ENCODE measurements at regions not wholly inside any gene's neighbourhood (a gene's known extent, or its start where the extent isn't known, plus 50 kb on each side); places are given as distances from the start of the nearest gene placed in this dataset.
"Not testable (repeated sequence)": the region's sequence is repeated elsewhere in the genome, so short reads cannot be mapped to it uniquely, and the experiment has no call there.

DNA sequence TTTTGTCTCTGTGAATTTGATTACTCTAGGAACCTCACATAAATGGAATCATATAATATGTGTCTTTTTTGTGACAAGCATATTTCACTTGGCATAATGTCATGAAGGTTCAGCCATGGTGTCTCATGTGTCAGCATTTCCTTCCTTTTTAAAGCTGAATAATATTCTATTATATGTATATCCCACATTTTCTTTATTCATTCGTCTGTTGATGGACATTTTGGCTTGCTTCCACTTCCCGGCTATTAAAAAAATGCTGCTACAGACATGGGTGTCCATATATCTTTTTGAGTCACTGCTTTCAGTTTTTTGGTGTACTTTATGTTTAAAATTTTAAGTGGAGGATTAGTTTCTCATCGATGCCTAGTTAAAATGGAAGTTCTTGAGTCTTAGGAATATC is 59.8 kb upstream of the C5orf63 start:
- DNase-seq (ENCODE audit: low spot score), result no peak

DNA sequence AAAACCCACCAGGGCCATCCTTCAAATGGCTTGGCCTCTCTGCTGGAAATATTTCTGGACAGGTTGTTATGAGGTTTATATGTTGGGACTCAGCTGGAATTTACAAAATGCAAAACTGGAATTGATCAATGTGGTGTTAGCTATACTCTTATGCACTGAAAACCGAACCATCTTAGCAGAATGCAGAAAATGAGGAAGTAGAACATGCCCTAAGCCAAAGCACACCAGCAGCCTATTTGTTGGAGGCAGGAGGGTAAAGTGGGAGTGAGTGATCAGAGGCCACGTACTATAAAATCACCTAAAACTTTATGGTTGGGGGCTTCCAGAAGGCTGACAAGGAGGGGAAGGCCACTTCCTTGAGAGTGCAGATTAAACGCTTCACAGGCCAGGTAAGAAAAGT is 63.6 kb upstream of the C5orf63 start:
- no peak for DNase-seq (ENCODE audit: low spot score)

DNA sequence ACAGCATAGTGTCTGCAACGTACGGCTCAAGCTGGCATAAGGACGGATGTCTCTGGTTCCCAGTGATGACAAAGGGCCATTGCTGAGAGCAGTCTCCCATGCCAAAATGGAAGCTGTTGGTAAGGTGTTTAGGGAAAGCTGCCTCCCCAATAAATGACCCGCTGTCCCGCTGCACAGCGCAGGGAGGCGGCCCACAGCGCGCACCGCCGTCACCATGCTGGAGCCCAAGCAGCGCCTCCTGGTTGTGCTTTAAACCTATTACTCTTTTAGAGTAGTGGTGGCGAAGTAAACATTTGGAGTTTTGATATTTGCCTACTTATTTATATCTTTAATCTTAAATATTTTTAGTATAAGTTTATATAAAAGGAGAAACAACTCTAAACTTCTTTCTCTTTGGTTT is 70.4 kb upstream of the C5orf63 start:
- no peak for DNase-seq (ENCODE audit: low spot score)

DNA sequence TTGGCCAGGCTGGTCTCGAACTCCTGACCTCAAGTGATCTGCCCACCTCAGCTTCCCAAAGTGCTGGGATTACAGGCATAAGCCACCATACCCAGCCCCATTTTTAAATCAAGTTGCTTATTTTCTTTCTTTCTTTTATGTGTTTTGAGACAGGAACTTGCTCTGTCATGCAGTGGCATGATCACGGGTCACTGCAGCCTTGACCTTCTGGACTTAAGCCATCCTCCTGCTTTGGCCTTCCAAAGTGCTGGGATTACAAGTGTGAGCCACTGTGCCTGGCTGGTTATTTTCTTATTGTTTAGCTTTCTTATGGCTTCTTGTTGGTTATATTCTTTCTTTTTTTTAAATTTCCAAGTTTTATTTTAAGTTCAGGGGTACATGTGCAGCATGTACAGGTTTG is 79.7 kb upstream of the C5orf63 start:
- no peak for DNase-seq (ENCODE audit: low spot score)

DNA sequence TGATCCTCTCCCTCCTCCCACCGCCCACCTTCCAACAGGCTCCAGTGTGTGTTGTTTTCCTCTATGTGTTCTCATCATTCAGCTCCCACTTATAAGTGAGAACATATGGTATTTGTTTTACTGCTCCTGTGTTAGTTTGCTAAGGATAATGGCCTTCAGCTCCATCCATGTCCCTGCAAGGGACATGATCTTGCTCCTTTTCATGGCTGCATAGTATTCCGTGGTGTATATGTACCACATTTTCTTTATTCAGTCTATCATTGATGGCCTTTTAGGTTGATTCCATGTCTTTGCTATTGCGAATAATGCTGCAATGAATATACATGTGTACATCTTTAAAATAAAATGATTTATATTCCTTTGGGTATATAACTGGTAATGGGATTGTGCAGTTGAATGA is 80.2 kb upstream of the C5orf63 start:
- no peak for DNase-seq (ENCODE audit: low spot score)

DNA sequence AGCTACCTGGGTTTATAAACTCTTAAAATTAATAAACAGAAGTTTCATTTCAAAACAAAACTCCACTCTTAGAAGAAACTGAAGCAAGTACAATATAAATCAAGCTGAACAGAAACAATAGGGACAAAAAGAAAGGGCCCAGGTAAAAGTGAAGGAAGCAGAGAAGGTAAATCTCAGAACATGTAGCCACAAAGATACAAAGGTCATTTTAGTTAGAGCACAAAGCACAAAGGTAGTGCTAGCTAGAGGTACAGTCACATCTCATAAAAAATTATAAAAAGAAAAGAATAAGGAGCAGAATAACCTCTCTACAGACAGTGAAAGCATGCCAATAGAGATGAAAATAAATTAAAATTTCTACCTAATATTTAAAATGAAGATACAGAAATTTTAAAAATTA is 90.4 kb upstream of the C5orf63 start:
- DNase-seq (ENCODE audit: low spot score), result no peak

DNA sequence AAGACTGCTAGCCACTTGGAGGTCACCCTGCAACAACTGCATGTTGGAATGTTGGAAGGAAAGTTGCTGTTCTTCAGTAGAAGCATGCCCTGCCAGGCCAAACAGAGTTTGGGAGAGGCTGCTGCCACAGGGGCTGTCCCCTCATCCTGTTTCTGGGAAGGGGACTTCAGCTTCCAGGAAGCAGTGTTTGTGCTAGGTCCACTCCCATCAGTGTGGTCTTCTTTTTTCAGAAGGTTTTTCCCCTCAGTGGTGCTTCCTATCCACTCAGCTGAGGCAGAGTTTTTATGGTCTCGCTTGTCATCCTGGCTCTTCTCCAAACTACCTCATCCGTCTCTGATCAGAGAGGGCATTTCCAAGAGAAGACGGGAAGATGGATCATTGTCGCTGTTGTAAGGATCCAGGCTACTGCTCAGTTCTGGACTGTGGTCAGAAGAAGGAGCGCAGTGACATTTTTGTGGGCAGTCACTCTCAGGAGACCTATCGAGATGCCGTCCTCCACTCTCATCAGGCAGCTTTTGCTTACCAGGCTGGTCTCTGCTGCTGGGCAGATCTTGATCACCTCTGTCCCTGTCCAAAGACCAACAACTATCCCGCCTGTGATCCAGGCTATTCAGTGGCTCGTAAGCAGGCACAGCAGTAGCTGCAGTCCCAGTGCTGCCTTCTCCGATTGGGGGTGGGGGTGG is 97.8 kb upstream of the C5orf63 start:
- DNase-seq (ENCODE audit: low spot score), result no peak

DNA sequence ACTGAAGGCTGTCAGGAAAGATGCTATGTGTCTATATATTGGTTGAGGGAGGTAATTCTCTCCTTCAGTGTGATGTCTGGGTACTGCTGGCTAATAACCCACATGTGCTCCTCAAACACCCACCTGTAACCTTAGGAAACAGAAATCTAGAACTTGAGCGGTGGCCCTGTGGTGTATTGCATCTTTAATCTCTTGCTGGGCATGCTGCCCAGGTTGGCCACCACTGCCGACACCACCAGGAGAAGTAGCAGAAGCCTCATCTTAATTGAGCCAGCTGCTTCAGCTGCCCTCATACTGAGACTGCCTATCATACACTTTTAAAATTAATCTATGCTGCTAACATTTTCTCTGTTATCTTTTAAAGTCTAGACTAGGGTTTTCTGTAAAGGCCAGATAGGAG is 103.5 kb upstream of the C5orf63 start:
- DNase-seq (ENCODE audit: low spot score), result no peak

DNA sequence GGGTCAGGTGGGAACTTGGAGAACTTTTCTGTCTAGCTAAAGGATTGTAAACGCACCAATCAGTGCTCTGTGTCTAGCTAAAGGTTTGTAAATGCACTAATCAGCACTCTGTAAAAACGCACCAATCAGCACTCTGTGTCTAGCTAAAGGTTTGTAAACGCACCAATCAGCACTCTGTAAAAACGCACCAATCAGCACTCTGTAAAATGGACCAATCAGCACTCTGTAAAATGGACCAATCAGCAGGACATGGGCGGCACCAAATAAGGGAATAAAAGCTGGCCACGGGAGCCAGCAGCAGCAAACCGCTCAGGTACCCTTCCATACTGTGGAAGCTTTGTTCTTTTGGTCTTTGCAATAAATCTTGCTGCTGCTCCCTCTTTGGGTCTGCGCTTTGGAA is 108.0 kb upstream of the MEGF10 start:
- DNase-seq (ENCODE audit: low spot score), result not testable (repeated sequence)

DNA sequence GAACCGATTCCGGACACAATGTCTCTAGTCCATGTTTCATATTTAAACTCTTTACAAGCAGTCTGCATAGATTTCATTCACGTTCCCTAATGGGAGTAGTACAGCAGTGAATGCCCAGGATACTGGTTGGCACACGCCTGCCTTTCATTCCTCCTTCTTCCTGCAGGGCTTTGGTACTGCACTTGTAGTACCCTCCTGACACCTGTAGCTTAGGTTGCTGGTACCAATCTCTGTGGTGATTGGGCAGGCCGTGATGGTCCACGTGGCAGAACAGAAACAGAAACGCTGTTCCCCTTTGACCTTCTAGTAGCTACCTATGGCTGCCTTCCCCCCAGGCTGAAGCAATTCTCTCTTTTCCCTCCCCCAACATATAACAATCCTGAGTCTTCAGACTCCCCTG is 107.3 kb upstream of the MEGF10 start:
- no peak for DNase-seq (ENCODE audit: low spot score)

DNA sequence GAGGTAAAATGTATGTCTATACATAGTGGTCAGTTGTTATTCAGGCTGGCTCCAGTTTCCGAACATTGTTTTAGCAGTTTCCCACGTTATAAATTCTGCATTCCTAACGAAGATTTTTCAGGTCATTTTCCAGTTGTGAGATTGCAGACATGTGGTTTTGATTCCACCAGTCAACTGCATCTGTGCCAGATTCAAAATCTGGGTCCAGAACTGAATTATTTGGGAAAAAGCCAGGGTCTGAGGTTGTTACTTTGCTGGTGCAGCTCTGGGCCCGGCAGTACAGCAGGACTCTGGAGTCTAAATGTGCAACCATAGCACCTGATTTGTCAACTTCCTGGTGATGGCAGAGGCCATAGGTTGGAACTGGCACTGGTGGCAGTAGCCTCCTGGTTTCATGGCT is 105.7 kb upstream of the MEGF10 start:
- DNase-seq (ENCODE audit: low spot score), result no peak

DNA sequence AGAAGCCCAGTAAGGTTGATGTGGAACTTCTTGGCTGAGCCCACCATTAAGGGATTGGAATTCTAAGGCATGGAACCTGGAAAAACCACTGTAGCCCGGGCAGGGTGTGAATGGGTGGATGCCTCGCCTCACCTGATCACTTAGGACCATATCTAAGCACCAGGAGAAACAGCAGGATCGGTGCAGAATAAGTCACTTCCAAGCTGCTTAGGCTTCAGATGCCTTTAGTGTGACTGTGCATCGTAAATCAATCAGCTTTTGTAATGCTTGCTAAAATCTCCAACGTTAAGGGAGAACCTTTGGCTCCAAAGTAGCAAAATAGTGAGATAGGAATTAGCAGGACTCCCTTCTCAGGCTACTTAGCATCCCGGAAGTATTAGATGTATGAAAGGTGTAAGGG is 103.9 kb upstream of the MEGF10 start:
- peak; percentile 28 for DNase-seq (ENCODE audit: low spot score)

DNA sequence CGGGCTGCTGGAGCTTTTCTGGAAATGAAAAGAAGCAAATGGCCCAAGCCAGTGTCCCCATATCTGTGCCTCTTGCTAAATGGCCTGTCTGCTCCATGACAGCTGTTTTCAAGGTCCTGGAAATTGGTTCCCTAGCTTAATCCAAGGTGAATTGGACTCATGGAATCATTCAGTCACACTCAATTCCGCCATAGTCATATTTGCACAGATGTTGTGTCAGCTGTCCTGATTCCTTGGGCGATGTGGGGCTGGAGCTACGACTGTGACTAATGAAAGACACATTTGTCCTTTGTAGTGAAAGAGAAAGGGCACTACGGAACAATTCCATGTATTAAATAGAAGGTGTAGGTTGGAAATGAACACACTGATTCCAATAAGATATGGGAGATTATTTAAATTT is 102.9 kb upstream of the MEGF10 start:
- no peak for DNase-seq (ENCODE audit: low spot score)

DNA sequence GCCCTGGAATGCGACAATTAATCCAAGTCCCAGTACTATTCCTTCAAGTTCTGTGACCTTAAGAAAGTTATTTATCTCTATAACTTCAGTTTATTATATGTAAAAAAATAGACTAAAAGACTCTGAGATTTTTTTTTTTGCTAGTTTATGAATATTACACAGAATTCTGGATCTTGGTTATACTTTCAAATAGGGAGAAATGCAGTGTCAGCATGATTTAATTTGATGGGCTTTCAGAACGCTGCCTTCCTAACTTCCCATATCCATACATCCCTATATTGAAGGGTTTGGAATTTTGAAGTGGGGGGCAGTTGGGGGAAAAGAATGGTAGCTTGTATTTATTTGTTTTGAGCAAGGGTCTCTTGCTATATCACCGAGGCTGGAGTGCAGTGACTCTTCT is 98.4 kb upstream of the MEGF10 start:
- DNase-seq (ENCODE audit: low spot score), result no peak

DNA sequence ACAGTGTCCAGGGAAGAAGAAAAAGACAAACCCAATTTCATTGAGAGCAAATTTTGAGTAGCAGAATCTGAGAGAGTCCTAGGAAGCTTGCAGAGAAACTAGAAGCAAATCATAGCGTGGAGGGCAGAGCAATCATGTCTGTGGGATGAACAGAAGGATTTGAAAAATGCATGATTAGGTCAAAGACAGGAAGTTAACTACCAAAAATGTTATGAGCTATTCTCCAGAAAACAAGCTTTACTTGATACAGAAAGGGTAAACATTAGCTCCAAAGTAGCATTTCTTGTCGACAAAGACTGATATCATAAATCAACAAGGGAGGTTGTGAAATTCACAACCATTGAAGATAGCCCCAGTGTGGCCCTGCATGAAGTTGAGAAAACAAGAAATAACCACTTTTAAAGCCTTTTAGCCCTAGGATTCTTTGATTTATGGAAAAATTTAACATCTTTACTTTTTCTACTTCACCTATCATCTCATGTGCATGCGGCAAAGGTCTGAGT is 97.7 kb upstream of the MEGF10 start:
- no peak for DNase-seq (ENCODE audit: low spot score)

DNA sequence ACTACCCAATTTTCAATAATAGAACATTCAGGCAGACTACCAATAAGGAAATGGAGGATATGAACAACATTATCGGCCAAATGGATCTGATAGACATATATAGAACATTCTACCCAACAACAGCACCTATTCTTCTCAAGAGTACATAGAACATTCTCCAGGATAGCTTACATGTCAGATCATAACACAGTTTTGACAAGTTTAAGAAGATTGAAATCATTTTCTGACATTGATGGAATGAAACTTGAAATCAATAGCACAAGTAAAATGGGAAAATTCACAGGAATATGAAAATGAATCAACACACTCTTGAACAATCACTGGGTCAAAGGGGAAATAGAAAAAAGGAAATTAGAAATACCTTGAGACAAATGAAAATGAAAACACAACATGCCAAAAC is 94.6 kb upstream of the MEGF10 start:
- DNase-seq (ENCODE audit: low spot score), result no peak

DNA sequence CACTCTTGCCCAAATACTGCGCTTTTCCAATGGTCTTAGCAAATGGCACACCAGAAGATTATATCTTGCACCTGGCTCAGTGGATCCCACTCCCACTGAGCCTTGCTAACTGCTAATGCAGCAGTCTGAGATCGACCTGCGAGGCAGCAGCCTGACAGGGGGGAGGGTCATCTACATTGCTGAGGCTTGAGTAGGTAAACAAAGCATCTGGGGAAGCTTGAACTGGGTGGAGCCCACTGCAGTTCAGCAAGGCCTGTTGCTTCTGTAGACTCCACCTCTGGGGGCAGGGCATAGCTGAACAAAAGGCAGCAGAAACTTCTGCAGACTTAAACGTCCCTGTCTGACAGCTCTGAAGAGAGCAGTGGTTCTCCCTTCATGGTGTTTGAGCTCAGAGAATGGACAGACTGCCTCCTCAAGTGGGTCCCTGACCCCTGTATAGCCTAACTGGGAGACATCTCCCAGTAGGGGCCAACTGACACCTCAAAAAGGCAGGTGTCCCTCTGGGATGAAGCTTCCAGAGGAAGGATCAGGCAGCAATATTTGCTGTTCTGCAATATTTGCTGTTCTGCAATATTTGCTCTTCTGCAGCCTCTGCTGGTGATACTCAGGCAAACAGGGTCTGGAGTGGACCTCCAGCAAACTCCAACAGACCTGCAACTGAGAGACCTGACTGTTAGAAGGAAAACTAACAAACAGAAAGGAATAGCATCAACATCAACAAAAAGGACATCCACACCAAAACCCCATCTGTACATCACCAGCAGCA is 93.0 kb upstream of the MEGF10 start:
- not testable (repeated sequence) for DNase-seq (ENCODE audit: low spot score)

DNA sequence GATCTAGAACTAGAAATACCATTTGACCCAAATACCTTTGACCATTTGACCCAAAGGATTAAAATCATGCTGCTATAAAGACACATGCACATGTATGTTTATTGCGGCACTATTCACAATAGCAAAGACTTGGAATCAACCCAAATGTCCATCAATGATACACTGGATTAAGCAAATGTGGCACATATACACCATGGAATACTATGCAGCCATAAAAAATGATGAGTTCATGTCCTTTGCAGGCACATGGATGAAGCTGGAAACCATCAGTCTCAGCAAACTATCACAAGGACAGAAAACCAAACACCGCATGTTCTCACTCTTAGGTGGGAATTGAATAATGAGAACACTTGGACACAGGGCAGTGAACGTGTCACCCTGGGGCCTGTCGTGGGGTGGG is 87.9 kb upstream of the MEGF10 start:
- DNase-seq (ENCODE audit: low spot score), result not testable (repeated sequence)

DNA sequence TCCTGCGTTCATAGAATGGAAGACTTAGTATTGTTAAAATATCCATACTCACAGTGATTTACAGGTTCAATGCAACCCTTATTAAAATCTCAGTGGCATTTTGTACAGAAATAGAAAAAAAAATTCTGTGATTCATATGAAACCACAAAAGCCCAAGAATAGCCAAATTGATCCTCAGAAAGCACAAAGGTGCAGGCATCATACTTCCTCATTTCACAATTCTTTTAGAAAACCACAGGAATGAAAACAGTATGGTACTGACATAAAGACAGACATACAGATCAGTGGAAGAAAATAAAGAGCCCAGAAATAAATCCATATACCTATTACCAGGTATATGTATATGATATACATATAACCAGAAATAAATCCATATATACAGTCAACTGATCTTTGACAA is 86.8 kb upstream of the MEGF10 start:
- peak; percentile 41 for DNase-seq (ENCODE audit: low spot score)

DNA sequence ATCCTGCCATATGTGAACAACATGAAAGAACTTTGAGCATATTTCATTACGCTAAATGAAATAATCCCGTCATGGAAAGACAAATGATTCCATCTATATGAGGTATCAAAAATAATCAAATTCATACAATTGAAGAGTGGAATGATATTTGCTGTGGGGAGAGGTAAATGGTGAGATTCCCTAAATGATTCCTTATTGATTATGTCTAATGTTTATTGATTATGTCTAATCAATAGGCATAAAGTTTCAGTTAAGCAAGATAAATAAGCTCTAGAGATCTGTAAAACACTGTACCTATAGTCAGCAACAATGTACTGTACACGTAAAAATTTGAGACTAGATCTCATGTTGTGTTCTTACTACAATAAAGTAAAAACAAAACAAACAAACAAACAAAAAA is 85.4 kb upstream of the MEGF10 start:
- no peak for DNase-seq (ENCODE audit: low spot score)

DNA sequence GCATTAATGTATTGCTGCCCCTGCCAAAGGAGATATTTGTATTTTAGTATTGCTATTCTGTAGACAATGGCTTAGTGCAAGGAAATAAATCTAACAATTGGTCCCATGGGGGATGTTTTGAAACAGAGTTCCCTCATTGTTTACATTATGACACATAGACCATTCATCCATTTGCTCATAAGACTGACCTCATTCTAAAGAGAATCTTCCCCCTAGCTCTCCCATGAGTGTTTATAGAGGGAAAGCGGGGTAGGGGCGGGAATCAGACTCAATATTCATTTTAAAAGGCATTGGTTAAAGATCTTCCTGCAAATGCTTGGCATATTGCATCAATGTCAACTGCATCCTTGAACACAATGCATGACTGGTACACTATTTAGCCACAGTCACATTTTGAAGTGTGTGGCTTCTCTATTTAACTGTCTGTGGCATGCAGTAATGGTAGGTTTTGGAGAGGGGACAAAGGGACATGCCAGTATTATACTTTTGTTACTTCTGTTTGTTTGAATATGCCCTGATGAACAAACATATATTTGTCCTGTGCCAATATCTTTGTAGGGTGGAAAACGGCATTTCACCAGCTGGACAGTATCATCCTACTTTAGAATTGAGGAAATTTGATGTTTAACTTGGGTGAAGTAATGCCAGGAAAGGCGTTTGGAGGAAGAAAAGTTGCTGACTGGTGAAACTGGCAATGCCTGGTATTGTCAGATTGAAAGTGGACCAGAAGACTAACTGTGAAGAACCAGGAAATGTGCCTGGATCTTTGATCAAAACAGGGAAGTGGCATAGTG is 84.1 kb upstream of the MEGF10 start:
- peak; percentile 90 for DNase-seq (ENCODE audit: low spot score)

DNA sequence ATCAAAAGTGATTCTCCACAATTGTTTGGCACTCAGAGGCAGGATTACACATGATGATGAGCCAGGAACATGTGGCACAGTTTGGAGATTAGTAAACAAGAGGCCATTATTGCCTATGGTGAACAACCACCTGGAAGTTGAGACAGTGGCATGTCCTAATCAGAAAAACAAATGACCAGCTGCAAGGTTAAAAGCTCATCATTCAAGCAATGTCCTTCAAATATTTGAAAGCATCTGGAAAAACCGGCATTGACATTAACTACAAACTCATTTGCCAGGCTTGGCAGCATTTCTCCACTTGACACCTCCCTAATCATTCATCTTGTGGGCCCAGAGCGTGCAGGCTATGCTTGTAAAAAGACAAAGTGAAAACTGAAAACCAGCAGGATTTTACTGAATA is 80.6 kb upstream of the MEGF10 start:
- peak; percentile 32 for DNase-seq (ENCODE audit: low spot score)

DNA sequence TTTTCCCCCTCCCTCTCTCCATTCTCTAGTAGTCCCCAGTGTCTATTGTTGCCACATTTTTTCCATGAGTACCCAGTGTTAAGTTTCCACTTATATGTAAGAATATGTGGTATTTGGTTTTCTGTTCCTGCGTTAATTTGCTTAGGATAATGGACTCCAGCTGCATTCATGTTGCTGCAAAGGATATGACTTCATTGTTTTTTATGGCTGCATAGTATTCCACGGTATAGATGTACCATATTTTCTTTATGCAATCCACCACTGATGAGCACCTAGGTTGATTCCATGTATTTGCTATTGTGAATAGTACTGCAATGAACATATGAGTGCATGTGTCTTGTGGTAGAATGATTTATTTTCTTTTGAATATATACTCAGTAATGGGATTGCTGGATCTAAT is 77.4 kb upstream of the MEGF10 start:
- no peak for DNase-seq (ENCODE audit: low spot score)
